Activated CD4-positive, alpha-beta T cell treated with anti-CD3 and anti-CD28 coated beads for 4 hours (primary cell): ENCODE measurements at regions not wholly inside any gene's neighbourhood (a gene's known extent, or its start where the extent isn't known, plus 50 kb on each side); places are given as distances from the start of the nearest gene placed in this dataset.
"Not testable (repeated sequence)": the region's sequence is repeated elsewhere in the genome, so short reads cannot be mapped to it uniquely, and the experiment has no call there.

Experiments
- DNase-seq, 2 donors: peaks; one replicate each; pipeline ENCODE4 v3.0.0-alpha.2; 2020

DNA sequence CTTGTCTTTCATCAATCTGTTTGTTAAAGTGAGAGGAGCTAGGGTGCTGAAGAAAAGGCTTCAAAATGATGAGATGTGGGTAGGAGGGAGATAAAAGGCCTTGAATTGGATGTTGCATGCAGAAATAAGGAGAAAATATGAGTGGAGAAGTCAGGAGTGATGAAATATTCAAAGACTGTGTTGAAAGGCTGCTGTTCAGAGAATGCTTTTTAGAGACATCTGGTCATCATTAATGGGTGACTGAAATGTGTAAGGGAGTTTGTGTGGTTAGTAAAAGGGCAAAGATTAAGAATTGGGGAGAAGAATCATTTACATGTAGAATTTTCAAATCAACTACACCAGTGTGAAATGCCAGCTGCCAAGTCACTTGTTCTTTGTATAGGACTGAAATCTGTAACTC lies 383.9 kb downstream of the MAT2B start:
- no peak for DNase-seq

DNA sequence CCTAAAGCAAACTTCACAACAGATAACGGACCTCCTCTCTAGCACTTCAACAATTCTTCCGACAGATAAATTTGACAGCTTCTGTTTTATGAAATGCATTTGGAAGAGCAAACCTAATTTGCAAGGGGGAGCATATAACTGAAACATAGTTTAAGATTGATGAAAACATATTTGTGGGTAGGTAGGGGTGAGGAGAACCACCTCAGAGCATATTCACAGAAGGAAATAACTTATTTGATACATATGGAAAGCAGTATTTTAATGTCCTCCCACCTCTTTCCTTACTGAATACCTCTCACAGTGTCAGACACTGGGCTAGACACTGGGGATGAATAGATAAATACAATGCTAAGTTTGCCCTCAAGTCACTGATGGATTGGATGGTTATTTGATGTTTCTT lies 384.8 kb downstream of the MAT2B start:
- DNase-seq: no peak

DNA sequence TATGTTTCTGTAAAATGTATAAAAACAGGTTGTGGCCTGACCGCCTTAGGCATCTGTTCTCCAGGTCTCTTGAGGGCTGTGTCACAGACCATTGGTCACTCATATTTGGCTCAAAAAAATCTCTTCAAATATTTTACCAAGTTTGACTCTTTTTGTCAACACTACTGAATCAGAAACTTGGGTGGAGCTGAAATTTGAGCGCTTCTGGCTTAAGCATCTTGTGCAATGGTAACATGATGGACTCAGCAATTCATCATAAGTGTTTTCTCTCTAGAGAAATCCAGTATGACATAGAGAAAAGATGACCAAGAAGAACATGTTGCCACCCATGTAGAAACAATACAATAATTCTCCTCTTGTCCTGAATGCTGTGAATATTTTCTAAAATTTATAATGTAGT lies 387.9 kb downstream of the MAT2B start:
- DNase-seq: no peak

DNA sequence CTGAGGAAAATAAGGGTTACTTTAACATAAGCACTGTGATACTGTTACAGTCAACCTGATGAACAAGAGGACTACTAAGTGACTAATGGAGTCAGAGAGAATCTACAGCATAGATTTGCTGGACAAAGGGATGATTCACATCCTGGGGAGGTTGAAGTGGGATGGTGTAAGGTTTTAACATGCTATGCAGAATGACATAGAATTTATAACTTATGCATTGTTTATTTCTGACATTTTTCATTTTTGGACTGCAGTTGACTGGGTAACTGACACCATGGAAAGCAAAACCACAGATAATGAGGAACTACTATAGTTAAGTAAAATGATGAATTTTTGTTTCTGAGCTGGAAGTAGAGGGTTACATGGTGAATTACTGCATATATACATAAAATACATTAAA lies 389.2 kb downstream of the MAT2B start:
- DNase-seq: no peak

DNA sequence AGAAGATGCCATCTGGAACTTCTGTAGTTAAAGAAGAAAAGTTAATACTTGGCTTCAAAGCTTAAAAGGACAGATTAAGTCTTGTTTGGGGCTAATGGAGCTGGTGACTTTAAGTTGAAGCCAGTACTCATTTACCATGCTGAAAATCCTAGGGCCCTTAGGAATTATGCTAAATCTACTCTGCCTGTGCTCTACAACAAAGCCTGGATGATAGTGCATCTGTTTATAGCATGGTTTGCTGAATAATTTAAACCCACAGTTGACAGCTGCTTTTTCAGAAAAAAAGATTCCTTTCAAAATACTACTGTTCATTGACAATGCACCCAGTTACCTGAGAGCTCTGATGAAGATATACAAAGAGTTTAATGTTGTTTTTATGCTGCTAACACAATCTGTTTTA lies 393.5 kb downstream of the MAT2B start:
- no peak for DNase-seq

DNA sequence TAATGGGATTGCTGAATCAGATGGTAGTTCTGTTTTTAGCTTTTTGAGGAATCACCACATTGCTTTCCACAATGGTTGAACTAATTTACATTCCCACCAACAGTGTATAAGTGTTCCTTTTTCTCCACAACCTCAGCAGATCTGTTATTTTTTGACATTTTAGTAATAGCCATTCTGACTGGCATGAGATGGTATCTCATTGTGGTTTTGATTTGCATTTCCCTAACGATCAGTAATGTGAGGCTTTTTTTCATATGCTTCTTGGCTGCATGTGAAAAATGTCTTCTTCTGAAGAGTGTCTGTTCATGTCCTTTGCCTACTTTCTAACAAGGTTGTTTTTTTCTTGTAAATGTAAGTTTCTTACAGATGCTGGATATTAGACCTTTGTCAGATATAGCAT lies 402.4 kb downstream of the MAT2B start:
- not testable (repeated sequence) for DNase-seq

DNA sequence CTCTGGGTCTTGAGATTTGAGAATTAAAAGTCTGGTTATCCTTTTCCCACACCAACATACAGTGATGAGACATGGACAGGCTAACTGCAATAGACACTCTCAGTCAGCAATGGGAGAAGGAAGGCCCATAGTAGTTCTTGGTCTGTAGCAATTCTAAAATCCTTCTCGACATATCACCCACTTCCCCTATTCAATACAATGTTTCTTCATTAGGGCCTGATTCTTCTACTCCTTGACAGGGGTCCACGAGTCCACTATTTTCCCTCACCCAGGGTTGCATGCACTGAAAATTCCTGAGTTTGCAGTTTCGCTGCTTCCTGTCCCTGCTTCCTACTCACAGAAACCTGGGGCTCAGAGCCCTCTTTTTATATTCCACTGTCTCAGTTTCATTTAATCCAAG lies 402.8 kb downstream of the MAT2B start:
- no peak for DNase-seq

DNA sequence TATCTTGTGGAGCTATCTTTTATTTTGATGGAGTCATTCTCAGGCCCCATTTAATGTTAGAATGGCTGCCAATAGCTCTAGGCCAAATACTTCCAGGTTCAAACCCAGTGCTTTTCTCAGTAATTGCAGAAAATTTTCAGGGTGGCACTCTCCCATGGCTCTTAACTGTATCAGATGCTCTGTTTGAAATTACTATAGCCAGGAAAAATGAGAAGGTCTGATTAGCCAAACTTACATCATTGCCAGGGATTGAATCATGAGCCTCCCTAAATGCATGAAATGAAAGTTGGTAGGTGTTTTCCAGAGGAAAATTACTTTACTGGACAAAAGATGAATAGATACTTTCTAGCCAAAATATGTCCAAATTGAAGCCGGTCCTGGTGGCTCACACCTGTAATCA lies 404.8 kb downstream of the MAT2B start:
- no peak for DNase-seq

DNA sequence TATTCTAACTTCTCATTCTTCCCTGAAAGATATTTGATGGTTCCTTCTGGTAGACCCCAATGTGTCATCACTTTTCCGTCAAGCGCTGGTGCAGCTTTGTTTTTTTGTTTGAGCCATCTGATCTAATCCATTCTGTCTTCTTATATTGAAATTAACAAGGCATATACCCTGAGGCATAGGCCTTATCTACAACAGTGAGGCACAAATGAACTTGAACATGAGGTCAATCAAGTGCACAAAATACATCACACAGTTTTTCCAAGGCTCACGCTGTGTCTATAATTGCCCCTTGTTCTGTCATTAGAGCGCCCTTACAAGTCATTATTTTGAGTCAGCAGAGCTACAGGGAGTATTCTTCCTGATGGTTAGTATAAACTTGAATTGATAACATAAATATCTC lies 406.6 kb downstream of the MAT2B start:
- no peak for DNase-seq

DNA sequence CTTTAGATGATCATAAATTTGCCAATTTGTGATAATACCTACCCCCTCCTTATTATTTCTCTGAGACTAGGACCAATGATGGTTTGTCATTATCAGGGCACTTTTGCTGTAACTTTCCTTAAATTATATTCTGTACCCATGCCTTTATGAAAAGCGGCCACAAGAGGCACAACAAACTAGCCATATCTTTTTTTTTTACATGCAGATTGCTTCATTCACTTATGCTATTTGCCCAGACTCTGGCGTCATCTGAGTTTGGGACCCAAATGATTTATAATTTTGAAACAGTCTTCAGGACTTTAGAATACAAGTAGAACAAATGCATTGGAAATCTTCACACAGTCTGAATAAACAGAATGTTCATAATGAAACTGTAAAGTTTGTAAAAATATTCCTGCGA lies 408.1 kb downstream of the MAT2B start:
- no peak for DNase-seq

DNA sequence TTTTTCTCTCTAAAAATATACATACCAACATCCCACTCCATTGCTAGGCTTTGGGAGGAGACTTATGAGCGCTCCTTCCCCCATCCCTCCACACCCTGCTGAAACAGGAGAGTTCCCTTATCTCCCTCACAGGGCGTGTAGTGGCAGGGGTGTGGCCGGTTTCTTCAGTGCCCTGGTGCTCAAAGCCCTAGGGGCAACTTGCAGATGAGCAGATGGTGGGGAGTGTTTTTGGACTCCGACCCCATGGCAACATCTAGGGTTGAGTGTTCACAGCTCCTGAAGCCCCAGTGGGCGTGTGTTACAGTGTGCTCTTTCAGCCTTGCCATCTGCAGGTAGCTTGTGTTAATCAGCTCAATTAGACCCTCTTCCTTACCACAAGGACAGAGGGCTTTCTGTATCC lies 409.5 kb downstream of the MAT2B start:
- no peak for DNase-seq

DNA sequence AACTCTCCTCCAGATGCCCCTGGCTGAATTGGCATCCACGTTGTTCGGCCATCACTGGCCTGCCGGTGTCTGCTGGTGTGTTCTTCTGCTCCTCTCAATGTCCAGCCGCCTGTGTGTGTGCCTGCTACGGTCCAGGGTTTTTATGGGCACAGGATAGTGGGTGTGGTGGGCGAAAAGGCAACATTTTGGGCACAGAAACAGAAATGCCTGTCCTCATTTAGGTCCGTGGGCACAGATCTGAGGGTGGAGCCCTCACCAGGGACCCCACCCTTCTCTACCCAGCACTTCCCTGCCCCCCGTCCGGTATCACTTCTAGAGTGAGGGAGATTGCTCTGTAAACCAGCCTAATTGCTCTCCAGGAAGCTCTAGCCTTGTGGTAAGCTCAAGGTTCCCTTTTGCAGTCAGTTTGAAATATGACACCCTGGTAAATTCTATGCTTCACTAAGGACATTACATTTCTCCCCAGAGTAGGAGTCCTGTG lies 410.1 kb downstream of the MAT2B start:
- DNase-seq: no peak

DNA sequence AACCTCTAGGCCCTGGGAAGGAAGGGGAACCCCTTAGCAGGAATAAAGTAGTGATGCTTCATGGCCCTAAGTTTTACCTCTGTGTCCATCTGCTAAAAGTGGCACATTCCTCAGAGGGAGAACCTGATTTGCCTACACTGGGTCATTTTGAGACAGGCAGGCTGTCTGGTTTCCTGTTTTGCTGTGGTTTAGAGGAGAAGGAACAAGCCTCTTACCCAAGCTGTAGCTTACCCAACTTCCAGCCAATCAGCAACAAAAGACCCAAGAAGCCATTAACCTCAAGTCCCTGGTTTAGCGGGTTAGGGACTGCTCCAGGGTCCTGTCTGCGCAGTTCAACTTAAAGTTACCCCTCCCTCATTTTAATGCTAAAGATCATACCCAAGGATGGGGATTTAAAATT lies 411.0 kb downstream of the MAT2B start:
- no peak for DNase-seq

DNA sequence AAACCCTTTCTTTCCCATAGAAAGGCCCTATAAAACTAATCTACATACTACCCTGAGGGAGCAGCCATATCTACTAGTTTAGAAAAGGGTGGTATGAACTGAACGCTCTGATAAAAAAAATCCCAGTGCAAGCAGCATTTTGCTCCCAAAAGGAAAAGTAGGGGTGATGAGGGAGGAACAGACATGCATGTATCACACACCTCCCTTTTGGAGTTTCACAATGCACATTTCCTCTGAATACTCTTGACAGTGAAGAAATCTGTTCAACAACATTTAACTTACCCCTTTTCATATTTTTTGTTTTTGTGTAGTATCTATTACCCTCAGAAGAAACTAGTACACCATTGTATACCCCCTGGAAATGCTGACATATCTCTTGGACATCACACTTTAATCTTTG lies 411.4 kb downstream of the MAT2B start:
- no peak for DNase-seq

DNA sequence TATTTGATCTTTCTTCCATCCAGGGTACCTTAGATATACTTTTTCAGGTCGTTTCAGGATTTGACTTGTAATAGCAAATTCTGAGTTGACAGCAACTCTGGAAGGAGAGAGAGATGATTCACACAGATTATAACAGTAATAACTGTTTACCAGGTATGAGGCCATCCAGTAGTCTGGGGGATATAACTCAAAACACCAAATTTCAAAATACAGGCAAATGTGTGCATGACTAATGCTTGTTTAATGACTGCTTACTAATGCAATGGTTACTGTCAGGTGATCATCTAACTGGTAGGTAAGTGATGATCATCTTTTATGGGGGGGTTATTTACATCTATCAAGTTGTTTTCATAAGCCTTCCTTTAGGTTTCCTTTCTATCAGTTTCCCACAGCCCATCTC lies 412.3 kb downstream of the MAT2B start:
- DNase-seq: no peak

DNA sequence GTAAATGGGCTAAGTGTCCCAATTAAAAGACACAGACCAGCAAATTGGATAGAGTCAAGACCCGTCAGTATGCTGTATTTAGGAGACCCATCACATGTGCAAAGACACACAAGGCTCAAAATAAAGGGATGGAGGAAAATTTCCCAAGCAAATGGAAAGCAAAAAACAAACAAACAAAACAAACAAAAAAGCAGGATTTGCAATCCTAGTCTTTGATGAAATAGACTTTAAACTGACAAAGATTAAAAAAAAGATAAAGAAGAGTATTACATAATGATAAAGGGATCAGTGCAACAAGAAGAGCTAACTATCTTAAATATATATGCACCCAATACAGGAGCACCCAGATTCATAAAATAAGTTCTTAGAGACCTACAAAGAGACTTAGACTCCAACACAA lies 429.6 kb downstream of the MAT2B start:
- DNase-seq: not testable (repeated sequence)

DNA sequence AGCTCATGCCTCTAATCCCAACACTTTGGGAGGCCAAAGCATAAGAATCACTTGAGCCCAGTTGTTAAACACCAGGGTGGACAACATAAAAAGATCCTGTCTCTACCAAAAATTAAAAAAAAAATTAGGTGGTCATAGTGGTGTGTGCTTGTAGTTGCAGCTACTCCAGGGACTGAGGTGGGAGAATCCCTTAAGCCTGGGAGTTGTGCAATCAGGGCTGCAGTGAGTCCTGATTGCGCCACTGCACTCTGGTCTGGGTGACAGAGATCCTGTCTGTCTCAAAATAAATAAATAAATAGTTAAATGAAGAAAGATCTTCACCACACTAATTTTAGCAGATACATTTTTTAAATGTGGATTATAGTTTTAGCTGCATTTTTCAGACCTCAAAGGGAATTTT lies 433.2 kb downstream of the MAT2B start:
- no peak for DNase-seq

DNA sequence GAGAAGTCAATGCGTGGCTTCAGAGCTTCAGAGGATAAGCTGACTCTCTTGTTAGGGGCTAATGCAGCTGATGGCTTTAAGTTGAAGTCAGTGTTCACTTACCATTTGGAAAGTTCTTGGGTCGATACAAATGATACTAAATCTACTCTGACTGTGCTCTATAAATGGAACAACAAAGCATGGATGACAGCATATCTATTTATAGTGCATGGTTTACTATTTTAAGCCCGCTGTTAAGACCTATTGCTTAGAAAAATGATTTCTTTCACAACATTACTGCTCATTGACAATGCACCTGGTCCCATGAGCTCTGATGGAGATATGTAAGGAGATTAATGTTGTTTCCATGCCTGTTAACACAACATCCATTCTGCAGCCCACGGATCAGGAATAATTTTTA lies 435.7 kb downstream of the MAT2B start:
- no peak for DNase-seq

DNA sequence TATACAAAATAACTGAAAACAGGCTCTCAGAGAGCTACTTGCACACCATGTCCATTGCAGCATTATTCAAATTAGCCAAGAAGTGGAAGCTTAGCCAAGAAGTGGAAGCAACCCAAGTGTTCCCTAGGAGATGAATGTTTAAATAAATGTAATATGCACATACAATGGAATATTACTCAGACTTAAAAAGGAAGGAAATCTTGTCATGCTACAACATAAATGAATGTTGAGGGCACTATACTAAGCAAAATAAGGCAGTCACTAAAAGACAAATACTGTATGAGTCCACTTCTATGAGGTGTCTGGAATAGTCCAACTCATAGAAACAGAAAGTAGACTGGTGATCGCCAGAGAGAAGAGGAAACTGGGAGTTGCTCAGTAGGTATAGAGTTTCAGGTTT lies 438.1 kb downstream of the MAT2B start:
- DNase-seq: no peak

DNA sequence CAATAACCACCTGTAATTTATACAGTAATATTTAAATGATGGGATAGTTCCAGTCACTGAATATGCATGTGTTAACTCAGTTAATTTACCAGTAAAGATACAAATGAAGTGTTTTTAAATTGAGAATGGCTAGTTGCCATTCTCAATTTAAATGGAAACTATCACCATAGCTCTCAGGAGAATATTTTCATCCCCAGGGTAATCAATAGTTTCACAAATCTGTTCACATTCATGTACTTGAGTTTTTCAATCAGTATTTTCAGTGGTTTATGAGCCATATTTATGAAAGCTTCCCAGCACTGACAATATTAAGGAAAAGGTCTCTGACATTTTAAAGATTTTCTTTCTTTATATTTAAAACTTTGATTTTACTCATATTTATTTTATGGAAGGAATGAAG lies 439.3 kb downstream of the MAT2B start:
- no peak for DNase-seq

DNA sequence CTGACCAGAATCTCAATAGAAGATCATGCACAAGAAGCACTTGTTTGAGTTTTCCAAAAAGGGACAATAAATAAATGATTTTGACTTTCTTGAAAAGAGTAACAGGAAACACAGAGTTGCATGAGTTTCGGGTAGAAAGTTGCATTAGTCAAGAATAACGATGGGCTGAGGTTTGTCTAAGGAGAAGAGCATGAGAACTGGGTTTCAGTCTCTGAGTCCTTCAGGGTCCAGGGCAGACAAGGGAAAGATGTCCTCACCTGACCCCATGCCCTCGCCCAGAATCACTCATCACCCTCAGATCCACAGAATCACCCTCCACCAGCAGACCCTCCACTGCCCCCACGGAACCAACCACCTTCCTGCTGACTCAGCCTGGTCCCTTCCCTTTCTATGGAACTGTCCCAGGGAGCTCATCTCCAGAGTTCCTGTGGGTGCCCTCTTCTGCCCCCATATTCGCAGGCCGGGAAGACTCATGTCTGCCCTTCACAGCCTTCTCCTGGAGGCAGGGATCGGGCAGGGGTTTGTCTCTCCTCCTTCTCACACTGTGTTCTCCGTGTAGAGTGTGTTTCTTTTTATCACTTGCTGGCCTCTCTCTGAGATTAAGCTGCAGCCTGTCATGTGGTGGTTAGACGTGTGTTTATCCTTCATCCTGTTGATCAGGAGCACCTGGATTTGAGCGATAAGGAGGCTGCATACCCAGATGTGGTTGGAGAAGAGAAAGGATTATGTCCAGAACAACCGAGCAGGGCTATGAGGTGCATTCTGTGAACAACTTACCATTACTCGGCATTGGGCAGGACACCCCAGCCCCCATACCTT lies 442.6 kb downstream of the MAT2B start:
- DNase-seq: no peak

DNA sequence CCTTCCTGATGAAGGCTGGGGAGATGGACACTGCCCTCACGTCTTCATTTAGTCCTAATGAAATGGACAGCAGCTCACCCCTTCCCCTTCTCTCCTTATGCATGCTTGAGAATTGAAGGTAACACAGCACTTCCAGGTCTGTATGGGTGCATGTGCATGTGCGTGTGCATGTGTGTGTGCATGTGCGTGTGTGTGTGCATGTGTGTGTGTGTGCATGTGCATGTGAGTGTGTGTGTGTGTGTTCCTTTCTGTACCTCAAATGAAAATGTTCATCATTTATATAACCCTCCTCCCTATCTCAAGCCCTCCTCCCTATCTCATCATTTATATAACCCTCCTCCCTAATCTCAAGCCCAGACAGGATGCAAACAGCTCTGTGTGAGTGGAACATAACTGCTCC lies 444.8 kb downstream of the MAT2B start:
- no peak for DNase-seq

DNA sequence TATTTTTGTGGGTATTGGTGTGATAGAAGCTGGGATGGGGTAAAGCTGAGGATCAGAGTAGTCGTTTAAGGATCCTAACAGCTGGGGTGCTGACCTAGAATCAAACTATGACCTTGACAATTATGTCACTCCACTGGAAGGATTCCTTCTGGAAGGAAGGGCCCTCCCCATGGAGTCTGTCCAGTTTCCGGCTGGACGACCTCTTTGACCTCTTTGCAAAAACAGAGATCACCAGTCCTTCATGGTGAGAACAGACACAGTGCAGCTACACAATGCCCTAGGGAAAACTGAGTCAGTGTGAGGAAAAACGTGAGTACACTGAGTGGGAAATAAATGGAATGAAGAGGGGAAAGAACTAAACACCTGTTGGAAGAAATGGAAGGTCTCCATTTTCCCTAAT lies 445.6 kb downstream of the MAT2B start:
- DNase-seq: no peak

DNA sequence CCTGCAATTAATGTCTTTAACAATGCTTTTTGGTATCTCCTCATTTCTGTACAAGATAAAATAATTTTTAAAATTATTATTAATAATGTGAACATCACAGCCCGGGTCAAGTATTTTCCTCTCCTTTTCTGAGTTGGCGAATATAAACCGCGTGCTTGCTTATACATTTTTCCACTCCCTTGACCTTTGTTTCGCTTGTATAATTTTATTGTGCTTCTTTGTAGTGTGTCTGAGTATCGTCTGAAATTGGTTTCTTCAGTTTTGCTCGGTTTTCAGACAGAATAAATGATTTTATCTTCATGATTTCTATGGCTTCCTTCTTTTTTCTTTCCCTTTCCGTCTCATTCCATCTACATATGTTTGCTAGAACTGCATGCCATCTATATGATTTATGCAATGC lies 448.5 kb downstream of the MAT2B start:
- DNase-seq: no peak

DNA sequence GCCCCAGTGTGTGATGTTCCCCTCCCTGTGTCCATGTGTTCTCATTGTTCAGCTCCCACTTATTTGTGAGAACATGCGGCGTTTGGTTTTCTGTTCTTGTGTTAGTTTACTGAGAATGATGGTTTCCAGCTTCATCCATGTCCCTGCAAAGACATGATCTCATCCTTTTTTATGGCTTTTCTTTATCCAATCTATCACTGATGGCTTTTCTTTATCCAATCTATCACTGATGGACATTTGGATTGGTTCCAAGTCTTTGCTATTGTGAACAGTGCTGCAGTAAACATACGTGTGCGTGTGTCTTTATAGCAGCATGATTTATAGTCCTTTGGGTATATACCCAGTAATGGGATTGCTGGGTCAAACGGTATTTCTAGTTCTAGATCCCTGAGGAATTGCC lies 455.8 kb downstream of the MAT2B start:
- DNase-seq: not testable (repeated sequence)
